KMS-11 (cell line): ENCODE measurements at regions not wholly inside any gene's neighbourhood (a gene's known extent, or its start where the extent isn't known, plus 50 kb on each side); places are given as distances from the start of the nearest gene placed in this dataset.

Experiments used
- H2AFZ ChIP-seq: fragments of 200-600 bp; sonication (generic); 2 replicates; pipeline ENCODE4 v1.6.1; 2016; ENCODE audit warnings: antibody characterized with exemption, mixed run types, low read depth
- H3K27ac ChIP-seq: fragments of 200-600 bp; sonication (generic); 2 replicates; pipeline ENCODE4 v1.6.1; 2016; ENCODE audit warnings: mild to moderate bottlenecking, mixed run types
- H3K27me3 ChIP-seq: fragments of 200-600 bp; sonication (generic); 2 replicates; pipeline ENCODE4 v1.6.1; 2017; ENCODE audit warnings: mild to moderate bottlenecking, low read depth, mixed run types, moderate library complexity; ENCODE audit not compliant: insufficient read depth
- H3K36me3 ChIP-seq: fragments of 200-600 bp; sonication (generic); 2 replicates; pipeline ENCODE4 v1.6.1; 2017; ENCODE audit warnings: mild to moderate bottlenecking, mixed run types; ENCODE audit not compliant: insufficient read depth
- H3K4me1 ChIP-seq: fragments of 200-600 bp; sonication (generic); 2 replicates; pipeline ENCODE4 v1.6.1; 2016; ENCODE audit warnings: mild to moderate bottlenecking, low read depth, mixed run types; ENCODE audit not compliant: poor library complexity, severe bottlenecking
- H3K4me2 ChIP-seq: fragments of 200-600 bp; sonication (generic); 2 replicates; pipeline ENCODE4 v1.7.0; 2016; ENCODE audit warnings: mild to moderate bottlenecking, mixed run types
- H3K4me3 ChIP-seq: fragments of 200-600 bp; sonication (generic); IDR thresholded peaks from 2 replicates; pipeline ENCODE4 v1.6.1; 2017; ENCODE audit warnings: low read depth, low read length, mixed read lengths; ENCODE audit not compliant: insufficient read depth
- H3K79me2 ChIP-seq: fragments of 200-600 bp; sonication (generic); 2 replicates; pipeline ENCODE4 v1.6.1; 2016; ENCODE audit warnings: low read depth, mixed run types; ENCODE audit not compliant: insufficient read depth
- H3K9ac ChIP-seq: fragments of 200-600 bp; sonication (generic); 2 replicates; pipeline ENCODE4 v1.6.1; 2016; ENCODE audit warnings: mild to moderate bottlenecking, mixed run types
- H4K20me1 ChIP-seq: fragments of 200-600 bp; sonication (generic); 2 replicates; pipeline ENCODE4 v1.6.1; 2016; ENCODE audit warnings: mild to moderate bottlenecking, mixed run types; ENCODE audit not compliant: insufficient read depth
- TF ChIP-seq, protein P1 (sequence below): fragments of 200-600 bp; sonication (generic); conservative IDR thresholded peaks from 2 replicates; pipeline ENCODE4 v1.6.1; 2017; ENCODE audit warnings: low read depth, mild to moderate bottlenecking, antibody characterized with exemption, low read length, moderate library complexity, mixed read lengths

GRCh38 chr3:5437783-5438323 lies 250.3 kb downstream of the EDEM1 start:
- no peaks in the 10 kb centered on the region for H3K27me3 ChIP-seq
- H2AFZ ChIP-seq = no peak overlapping the region
- no peaks in the 10 kb centered on the region for H3K79me2 ChIP-seq
- no peak overlapping the region for H3K9ac ChIP-seq
- no peaks in the 10 kb centered on the region for H4K20me1 ChIP-seq
- H3K36me3 ChIP-seq = no peaks in the 10 kb centered on the region
- no peaks in the 10 kb centered on the region for H3K4me1 ChIP-seq
- no peak overlapping the region for H3K27ac ChIP-seq
- H3K4me3 ChIP-seq = no peak overlapping the region
- TF ChIP-seq, protein P1, sequence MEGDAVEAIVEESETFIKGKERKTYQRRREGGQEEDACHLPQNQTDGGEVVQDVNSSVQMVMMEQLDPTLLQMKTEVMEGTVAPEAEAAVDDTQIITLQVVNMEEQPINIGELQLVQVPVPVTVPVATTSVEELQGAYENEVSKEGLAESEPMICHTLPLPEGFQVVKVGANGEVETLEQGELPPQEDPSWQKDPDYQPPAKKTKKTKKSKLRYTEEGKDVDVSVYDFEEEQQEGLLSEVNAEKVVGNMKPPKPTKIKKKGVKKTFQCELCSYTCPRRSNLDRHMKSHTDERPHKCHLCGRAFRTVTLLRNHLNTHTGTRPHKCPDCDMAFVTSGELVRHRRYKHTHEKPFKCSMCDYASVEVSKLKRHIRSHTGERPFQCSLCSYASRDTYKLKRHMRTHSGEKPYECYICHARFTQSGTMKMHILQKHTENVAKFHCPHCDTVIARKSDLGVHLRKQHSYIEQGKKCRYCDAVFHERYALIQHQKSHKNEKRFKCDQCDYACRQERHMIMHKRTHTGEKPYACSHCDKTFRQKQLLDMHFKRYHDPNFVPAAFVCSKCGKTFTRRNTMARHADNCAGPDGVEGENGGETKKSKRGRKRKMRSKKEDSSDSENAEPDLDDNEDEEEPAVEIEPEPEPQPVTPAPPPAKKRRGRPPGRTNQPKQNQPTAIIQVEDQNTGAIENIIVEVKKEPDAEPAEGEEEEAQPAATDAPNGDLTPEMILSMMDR = no peak
- H3K4me2 ChIP-seq = no peak overlapping the region

- no peak overlapping the region for H3K4me3 ChIP-seq
- H3K4me1 ChIP-seq = no peaks in the 10 kb centered on the region
- no peak overlapping the region for H3K4me2 ChIP-seq
- H3K27ac ChIP-seq = no peak overlapping the region
- no peak overlapping the region for H2AFZ ChIP-seq
- TF ChIP-seq, protein P1 = no peak
- H3K9ac ChIP-seq = no peak overlapping the region
- H3K27me3 ChIP-seq = no peaks in the 10 kb centered on the region
- H3K79me2 ChIP-seq = no peaks in the 10 kb centered on the region
- H3K36me3 ChIP-seq = no peaks in the 10 kb centered on the region
- H4K20me1 ChIP-seq = no peaks in the 10 kb centered on the region
These were observed 253.9 kb downstream of the EDEM1 start for GRCh38 chr3:5441401-5441800.

DNA sequence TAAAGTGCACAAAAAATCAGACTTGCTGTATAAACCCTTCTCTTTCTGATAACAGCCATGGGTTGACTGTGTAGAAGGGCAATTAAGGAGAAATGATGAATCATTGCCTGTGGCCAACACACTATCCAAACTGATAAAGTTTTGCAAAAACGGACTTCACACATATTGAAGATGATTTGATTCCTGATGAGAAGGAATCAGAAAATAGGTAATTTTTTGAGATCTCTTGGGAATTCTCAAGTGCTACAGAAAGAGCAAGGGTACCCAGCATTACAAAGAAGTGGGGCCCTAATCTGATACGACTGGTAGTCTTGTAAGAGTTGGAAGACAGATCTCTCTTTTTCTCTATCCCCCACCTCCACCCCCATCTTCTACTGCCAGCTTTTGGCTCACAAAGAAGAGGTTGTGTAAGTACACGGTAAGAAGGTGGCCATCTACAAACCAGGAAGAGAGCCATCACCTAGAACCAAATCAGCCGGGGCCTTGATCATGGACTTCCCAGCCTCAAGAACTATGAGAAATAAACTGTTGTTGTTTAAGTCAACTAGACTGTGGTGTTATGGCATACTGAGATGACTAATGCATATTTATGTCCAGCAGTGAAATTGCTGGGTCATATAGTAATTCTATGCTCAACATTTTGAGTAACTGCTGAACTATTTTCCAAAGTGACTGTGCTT lies 254.7 kb downstream of the EDEM1 start:
- Histone ChIP-seq H3K4me3 (no peak overlapping the region), H3K9ac (no peak overlapping the region), H3K79me2 (no peaks in the 10 kb centered on the region), H3K4me1 (no peaks in the 10 kb centered on the region), H2AFZ (no peak overlapping the region), H3K27ac (no peak overlapping the region), H3K36me3 (no peaks in the 10 kb centered on the region), H3K4me2 (no peak overlapping the region), H3K27me3 (no peaks in the 10 kb centered on the region), H4K20me1 (no peaks in the 10 kb centered on the region)
- TF ChIP-seq, protein P1 = no peak

GRCh38 chr3:5442786-5443138 lies 255.3 kb downstream of the EDEM1 start:
- TF ChIP-seq, protein P1 = no peak
- Histone ChIP-seq H3K4me1 (no peaks in the 10 kb centered on the region), H3K4me3 (no peak overlapping the region)

More at GRCh38 chr3:5442786-5443138, 255.3 kb downstream of the EDEM1 start:
- Histone ChIP-seq H3K27ac (no peak overlapping the region), H2AFZ (no peak overlapping the region), H3K9ac (no peak overlapping the region), H3K36me3 (no peaks in the 10 kb centered on the region), H3K79me2 (no peaks in the 10 kb centered on the region), H3K4me2 (no peak overlapping the region), H3K27me3 (no peaks in the 10 kb centered on the region), H4K20me1 (no peaks in the 10 kb centered on the region)
